Glomerular endothelial cell (primary cell): ENCODE measurements at regions not wholly inside any gene's neighbourhood (a gene's known extent, or its start where the extent isn't known, plus 50 kb on each side); places are given as distances from the start of the nearest gene placed in this dataset.

Source experiments
- DNase-seq: peaks from one replicate; pipeline ENCODE4 v3.0.0-alpha.2; 2011; ENCODE audit warnings: low read depth, low spot score; ENCODE audit errors: extremely low read depth

GRCh38 chr11:112877581-112877980 lies 83.6 kb upstream of the NCAM1 start:
- no peak for DNase-seq

DNA sequence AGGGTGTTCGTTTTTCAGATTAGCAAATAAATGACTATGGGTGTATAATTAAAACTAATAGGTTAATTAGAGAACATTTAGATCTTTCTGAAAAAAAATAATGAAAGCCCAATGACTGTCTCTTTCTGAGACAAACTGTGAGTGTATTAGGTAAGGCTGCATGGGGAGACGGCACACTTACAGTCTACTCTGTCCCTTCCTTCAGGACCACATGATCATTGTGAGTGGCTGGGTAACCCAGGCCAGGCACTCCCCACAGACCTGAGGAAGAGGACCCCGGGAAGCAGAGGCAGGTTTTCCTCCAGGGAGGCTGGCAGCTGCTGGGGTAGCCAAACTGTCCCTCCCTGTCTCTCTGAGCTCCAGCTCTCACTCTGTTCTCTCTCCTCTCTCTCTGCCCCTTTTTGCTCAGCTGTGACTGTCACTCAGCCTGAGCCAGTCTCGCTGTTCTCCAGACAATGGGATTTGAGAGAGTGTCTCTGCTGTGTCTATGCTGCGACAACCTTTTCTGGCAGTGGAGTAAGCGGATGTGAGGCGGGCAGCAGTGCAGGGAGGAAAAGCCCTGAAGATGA lies 83.1 kb upstream of the NCAM1 start:
- DNase-seq, result no peak

DNA sequence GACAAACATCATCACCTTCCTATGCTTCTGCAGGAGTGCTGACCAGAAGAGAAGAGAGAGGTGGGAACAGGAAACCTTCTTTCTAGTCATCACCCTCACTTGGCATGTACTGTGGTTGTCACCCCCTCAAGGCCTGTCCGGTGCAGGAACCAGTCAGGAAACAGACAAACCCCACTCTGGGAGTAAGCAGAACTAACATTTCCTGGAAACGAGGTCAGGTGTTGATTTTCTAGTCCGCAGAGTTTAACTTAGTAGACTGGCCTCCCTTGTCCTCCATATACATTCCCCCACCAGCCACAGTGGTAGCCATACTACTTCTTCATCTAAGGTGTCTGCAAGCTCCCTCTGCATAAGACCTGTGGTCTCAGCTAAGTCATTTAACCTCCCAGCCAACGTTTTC lies 80.7 kb upstream of the NCAM1 start:
- DNase-seq, result no peak

DNA sequence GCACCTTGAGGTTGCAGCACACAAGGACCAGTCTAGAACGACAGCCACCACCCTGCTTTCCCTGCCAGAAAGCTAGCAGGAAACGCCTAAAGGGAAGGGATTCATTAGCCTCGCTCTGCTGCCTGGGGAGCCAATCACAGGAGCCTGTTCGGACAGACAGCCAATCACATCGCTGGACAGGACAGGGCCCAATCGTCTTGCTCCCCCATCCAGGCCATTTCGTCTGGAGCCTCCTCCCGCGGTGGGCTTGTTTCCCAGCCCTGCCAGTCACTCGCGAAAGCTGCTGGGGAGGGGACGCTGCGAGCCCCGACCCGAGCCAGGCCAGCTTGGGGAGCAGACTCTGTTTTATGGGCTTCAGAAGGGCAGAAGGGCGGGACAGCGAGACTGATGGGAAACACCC lies 79.8 kb upstream of the NCAM1 start:
- DNase-seq, result no peak

DNA sequence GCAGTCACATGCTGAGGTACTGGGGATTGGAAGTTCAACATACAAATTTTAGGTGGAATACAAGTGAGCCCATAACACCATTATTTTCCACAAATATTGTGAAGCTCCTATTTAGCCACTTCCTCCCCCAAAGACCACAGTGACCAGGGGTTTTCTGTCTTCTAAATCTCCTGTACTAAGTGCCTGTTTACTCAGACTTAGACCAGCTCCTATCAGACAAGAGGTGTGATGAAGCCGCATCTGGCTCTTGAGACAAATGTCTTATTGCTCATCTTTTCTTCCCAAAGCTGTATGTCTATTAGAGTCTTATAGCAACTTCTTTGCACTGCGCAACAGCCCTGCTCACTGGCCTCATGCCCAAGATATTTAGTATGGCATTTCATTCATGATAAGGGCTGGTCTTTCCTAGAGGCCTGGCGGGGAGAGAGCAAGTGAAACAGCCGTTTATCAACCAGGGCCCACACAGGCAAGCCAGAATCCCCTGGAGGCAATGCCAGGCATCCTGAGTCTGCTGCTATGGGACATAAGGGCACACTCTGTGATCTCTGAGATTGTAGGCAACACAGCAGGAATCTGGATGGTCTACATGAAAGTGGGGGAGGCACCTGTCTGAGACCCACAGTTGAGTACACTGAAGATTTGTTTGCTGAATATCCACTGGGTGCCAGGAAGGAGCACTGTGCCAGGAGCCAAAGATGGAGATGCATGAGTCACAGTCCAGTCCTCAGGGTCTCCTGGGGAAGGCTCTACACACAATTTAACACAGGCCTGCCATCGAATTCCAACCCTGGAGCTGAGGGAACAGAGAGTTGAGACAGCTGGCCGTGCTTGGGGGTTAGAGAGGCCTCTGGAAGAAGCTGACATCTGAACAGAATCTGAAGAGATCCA lies 78.5 kb upstream of the NCAM1 start:
- no peak for DNase-seq

DNA sequence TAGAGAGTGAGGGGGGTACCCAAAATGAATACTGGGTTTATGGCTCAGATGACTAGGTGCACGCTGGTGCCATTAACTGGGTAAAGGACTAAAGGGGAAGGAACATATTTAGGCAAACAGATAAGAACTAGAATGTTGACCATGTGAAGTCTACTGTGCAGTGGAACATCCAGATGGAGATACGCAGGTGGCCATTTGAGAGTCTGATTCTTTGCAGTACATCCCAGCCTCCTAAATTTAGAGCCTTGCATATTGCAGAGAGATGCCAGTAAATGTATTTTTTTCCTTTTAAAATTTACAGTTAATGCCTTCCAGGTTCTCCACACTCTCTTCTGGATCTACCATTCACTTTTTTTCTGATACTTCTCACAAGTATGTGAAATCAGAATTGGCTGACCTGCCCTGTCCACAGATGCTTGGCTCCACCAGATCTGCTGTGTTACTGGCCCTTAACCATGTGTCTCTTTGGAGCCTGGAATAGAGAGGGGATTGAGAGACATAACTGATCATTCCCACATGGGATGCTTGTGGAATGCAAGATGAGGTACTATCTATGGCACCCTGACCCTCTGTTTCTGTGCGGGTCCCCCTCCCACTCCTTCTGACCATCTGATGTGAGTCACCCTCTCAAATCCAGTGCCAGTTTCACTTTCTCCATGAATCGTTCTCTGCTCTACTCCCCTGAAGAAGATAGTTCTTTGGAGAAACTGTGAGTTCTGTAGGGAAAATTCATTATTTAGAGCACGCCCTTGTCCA lies 77.0 kb upstream of the NCAM1 start:
- DNase-seq, result no peak

- no peak for DNase-seq
Measured at GRCh38 chr11:112885744-112886433, 75.3 kb upstream of the NCAM1 start.

DNA sequence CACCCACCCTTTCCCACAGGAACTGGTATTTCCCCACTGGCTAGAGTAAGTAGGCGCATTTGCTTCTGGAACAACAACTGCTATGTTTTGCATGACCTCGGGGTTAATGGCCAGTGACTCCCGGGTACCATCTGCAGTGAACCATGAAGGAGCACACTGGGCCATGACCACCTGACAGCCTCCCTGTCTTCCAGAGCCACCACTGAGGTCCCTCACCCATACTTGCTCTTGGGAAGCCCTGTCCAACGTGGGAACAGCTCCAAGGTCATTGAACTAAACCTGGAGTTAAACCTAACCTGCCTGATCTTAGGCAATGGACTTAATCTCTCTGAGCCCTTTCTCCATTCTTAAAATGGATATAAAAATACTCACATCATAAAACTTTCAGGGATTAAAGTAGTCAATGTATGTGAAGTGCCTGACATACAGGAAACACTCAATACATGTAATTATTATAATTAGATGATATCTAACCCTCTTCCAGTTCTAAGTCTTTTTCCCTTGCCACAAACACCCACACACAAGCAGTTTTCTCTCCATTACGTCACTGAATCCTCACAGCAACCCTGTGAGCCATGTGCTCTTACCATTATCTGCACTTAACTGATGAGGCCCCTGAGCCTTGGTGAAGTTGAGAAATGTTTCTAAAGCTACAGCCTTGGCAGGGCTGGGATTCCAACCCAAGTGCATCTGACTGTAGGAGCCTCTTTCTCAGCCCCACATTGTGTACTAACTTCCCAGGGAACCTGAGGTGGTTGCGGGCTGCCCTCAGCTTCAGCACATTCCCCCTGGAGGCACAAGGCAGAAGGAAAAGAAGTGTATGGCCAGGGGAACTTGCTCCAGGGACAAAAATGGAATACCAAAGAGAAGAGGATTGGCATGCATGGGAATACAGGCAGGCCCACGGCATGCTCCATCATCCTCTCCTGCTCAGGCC lies 74.5 kb upstream of the NCAM1 start:
- DNase-seq, result no peak

DNA sequence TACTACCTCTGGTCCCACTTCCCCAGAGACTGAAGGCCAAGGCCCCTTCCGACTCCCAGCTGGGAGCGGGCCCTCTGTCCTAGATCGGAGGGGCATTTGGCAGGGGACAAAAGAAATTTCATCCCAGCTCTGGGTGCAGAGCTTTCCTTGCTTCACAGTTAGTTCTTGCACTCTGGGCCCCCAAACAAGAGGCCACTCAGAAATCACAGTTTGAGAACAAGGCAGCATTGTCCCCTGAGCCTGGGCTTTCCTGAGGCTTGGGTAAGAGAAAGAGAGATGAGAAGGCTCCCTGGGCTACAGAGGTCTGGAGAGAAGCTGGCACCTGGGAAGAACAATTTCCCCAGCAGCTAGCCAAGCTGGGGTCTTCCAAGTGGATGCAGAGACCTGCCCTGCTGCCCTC lies 71.8 kb upstream of the NCAM1 start:
- no peak for DNase-seq

- no peak for DNase-seq
Measured at GRCh38 chr11:112899235-112900006, 61.8 kb upstream of the NCAM1 start.

- no peak for DNase-seq
Measured at GRCh38 chr11:112901924-112902323, 59.3 kb upstream of the NCAM1 start.

GRCh38 chr11:112902361-112903011 lies 58.7 kb upstream of the NCAM1 start:
- no peak for DNase-seq

DNA sequence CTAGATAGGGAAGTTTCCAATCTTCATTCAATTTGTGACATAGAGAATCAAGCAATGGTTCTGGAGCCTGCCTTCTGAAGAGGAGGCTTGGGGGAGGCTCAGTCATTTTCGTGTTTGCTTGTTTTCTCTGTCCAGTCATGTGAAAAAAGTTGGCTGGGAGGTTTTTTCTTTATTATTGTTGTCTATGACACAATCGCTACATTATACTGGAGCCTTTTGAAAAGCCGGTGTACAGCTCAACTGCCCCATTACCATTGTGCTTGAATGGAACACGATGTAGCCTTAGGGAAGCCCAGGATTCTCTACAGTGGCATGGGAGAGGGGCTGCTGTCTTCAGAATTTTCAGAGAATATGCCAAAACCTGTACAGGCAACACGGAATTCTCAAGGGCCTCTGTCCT lies 57.9 kb upstream of the NCAM1 start:
- no peak for DNase-seq

DNA sequence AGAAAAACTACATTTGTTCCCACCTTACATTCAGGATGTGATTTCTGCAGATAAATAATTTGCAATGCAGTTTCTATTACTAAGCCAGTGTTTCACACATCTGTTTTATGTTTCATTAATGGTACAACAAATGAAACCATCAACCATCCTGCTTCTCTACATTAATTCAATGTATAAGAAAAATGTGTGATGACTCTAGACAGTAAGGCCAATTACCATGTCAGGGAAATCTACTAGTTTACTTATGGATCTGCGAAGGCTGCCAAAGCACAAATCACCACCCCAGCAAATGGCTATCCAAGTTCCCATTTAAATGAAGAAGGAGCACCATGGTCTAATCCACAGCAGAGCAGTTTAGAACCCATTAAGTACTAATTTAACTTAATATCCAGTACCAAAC lies 50.1 kb upstream of the NCAM1 start:
- DNase-seq, result no peak
